HEK293T (cell line): ENCODE measurements at regions not wholly inside any gene's neighbourhood (a gene's known extent, or its start where the extent isn't known, plus 50 kb on each side); places are given as distances from the start of the nearest gene placed in this dataset.

Source experiments
- CTCF ChIA-PET: fragments of 350-600 bp; formaldehyde crosslinking; extraction: SDS; loops from one replicate; lab custom pipeline; 2021; ENCODE audit warnings: antibody characterized with exemption, inconsistent platforms; lab: Yijun Ruan, JAX
- POLR2A ChIA-PET: fragments of 350-600 bp; formaldehyde crosslinking; extraction: SDS; loops from one replicate; lab custom pipeline; 2020; ENCODE audit warnings: antibody characterized with exemption, inconsistent platforms; lab: Yijun Ruan, JAX
- DNase-seq: peaks from one replicate; pipeline ENCODE4 v3.0.0; 2012; ENCODE audit warnings: mixed read lengths; ENCODE audit errors: extremely low spot score
- ARNT ChIP-seq: fragments of 450-650 bp; IDR thresholded peaks from 2 replicates; pipeline ENCODE4 v1.6.1; 2017; ENCODE audit warnings: mild to moderate bottlenecking
- BHLHE40 ChIP-seq: fragments of 450-650 bp; IDR thresholded peaks from 2 replicates; pipeline ENCODE4 v1.6.1; 2016; ENCODE audit warnings: mild to moderate bottlenecking, moderate library complexity, borderline replicate concordance
- CTBP1 ChIP-seq: fragments of 450-650 bp; IDR thresholded peaks from 2 replicates; pipeline ENCODE4 v1.6.1; 2016; ENCODE audit warnings: borderline replicate concordance
- ELF4 ChIP-seq: fragments of 450-650 bp; IDR thresholded peaks from 2 replicates; pipeline ENCODE4 v1.6.1; 2017; ENCODE audit warnings: antibody characterized with exemption
- FOXA1 ChIP-seq: fragments of 450-650 bp; IDR thresholded peaks from 2 replicates; pipeline ENCODE4 v1.6.1; 2016; ENCODE audit warnings: mild to moderate bottlenecking
- FOXK2 ChIP-seq: fragments of 450-650 bp; IDR thresholded peaks from 2 replicates; pipeline ENCODE4 v1.6.1; 2016; ENCODE audit warnings: mild to moderate bottlenecking
- FOXM1 ChIP-seq: fragments of 450-650 bp; IDR thresholded peaks from 2 replicates; pipeline ENCODE4 v1.6.1; 2017; ENCODE audit warnings: mild to moderate bottlenecking, borderline replicate concordance
- HDGF ChIP-seq: fragments of 450-650 bp; IDR thresholded peaks from 2 replicates; pipeline ENCODE4 v1.6.1; 2017; ENCODE audit warnings: antibody characterized with exemption, borderline replicate concordance
- L3MBTL2 ChIP-seq: fragments of 450-650 bp; conservative IDR thresholded peaks from 2 replicates; pipeline ENCODE4 v1.6.1; 2016; ENCODE audit warnings: mild to moderate bottlenecking
- LEF1 ChIP-seq: fragments of 450-650 bp; IDR thresholded peaks from 2 replicates; pipeline ENCODE4 v1.6.1; 2017; ENCODE audit warnings: mild to moderate bottlenecking, borderline replicate concordance
- NFRKB ChIP-seq: fragments of 450-650 bp; IDR thresholded peaks from 2 replicates; pipeline ENCODE4 v1.6.1; 2016; ENCODE audit warnings: mild to moderate bottlenecking, moderate library complexity
- SP1 ChIP-seq: fragments of 450-650 bp; IDR thresholded peaks from 2 replicates; pipeline ENCODE4 v1.6.1; 2017
- SUZ12 ChIP-seq: fragments of 450-650 bp; IDR thresholded peaks from 2 replicates; pipeline ENCODE4 v1.6.1; 2016; ENCODE audit warnings: mild to moderate bottlenecking
- TARDBP ChIP-seq: fragments of 450-650 bp; IDR thresholded peaks from 2 replicates; pipeline ENCODE4 v1.6.1; 2016
- ZNF384 ChIP-seq: fragments of 450-650 bp; IDR thresholded peaks from 2 replicates; pipeline ENCODE4 v1.6.1; 2016
- TF ChIP-seq, protein P1 (sequence below): fragments of 450-650 bp; IDR thresholded peaks from 2 replicates; pipeline ENCODE4 v1.6.1; 2016

GRCh38 chr16:85235991-85236817, 123.9 kb upstream of the CIBAR2 start:
- CTCF ChIA-PET: interaction anchor here (0.6 to 1.1 kb wide), 2 partner anchors 17 to 209 kb away, joined by 3 read pairs; partner anchors contain the start of gene KIAA0513

DNA sequence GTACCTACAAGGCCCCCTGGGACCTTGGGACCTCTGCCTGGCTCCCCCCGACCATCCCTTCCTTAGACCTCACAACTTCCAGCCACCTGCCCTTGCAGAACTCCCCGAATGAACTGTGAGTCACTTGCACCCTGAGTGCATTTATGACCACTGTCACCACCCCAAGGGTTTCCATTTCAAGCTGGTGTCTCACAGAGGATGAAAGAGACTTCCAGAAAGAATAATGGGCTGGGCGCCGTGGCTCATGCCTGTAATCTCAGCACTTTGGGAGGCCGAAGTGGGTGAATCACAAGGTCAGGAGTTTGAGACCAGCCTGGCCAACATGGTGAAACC, 124.5 kb upstream of the CIBAR2 start:
- ChIA-PET CTCF (interaction anchor here (0.6 kb wide), 1 partner anchor 209 kb away, joined by 3 read pairs; the partner anchor contains the start of gene KIAA0513), POLR2A (interaction anchor here (1.0 kb wide), 1 partner anchor 62 kb away, joined by 3 read pairs; no protein-coding TSS in a partner anchor)
- no peak for TF ChIP-seq SP1
- TF ChIP-seq ELF4: no peak
- TF ChIP-seq FOXM1: no peak
- TF ChIP-seq FOXK2: no peak
- no peak for TF ChIP-seq ARNT
- no peak for TF ChIP-seq L3MBTL2
- no peak for TF ChIP-seq SUZ12
- no peak for TF ChIP-seq ZNF384
- no peak for TF ChIP-seq NFRKB
- TF ChIP-seq LEF1: no peak
- no peak for TF ChIP-seq FOXA1
- TF ChIP-seq HDGF: no peak
- TF ChIP-seq BHLHE40: no peak
- no peak for TF ChIP-seq TARDBP
- no peak for DNase-seq

More at GRCh38 chr16:85235991-85236817, 123.9 kb upstream of the CIBAR2 start:
- no peak for DNase-seq
- no peak for TF ChIP-seq ZNF384
- TF ChIP-seq BHLHE40: no peak
- TF ChIP-seq SP1: no peak
- TF ChIP-seq LEF1: no peak
- no peak for TF ChIP-seq TARDBP
- no peak for TF ChIP-seq HDGF
- TF ChIP-seq SUZ12: no peak
- no peak for TF ChIP-seq NFRKB
- TF ChIP-seq L3MBTL2: no peak
- TF ChIP-seq FOXM1: no peak
- TF ChIP-seq, protein P1, sequence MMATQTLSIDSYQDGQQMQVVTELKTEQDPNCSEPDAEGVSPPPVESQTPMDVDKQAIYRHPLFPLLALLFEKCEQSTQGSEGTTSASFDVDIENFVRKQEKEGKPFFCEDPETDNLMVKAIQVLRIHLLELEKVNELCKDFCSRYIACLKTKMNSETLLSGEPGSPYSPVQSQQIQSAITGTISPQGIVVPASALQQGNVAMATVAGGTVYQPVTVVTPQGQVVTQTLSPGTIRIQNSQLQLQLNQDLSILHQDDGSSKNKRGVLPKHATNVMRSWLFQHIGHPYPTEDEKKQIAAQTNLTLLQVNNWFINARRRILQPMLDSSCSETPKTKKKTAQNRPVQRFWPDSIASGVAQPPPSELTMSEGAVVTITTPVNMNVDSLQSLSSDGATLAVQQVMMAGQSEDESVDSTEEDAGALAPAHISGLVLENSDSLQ: no peak
- POLR2A ChIA-PET: interaction anchor here (1.0 to 1.8 kb wide), 2 partner anchors 61 to 65 kb away, joined by 3 to 5 read pairs; no protein-coding TSS in a partner anchor

DNA sequence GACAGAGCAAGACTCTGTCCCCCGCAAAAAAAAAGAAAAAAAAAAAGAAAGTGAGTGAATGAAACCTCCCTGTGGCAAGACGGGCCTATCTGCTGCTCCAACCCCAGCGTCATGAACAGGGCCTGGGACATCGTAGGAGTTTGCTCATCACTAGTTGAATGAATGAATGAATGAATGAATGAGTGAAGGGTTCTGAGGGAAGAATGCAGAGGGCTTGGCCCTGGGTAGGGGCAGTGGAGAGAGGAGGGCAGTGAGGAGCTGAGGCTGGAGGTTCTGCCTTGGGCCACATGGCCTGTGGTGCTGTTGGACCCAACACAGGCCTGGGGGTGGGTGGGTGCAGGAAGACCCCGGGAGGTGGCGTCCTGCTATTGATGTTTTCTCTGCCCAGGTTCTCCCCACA, 125.5 kb upstream of the CIBAR2 start:
- no peak for DNase-seq
- POLR2A ChIA-PET: no interaction called here
- TF ChIP-seq L3MBTL2: no peak
- no peak for TF ChIP-seq TARDBP
- no peak for TF ChIP-seq NFRKB
- no peak for TF ChIP-seq FOXM1
- no peak for TF ChIP-seq ARNT
- TF ChIP-seq FOXK2: no peak
- TF ChIP-seq SUZ12: no peak
- no peak for TF ChIP-seq ELF4
- TF ChIP-seq, protein P1: no peak
- no peak for TF ChIP-seq ZNF384
- no peak for TF ChIP-seq LEF1
- TF ChIP-seq BHLHE40: no peak
- no peak for TF ChIP-seq HDGF
- no peak for TF ChIP-seq SP1
- TF ChIP-seq CTBP1: no peak
- TF ChIP-seq FOXA1: no peak
- CTCF ChIA-PET: no interaction called here

- ChIA-PET POLR2A (no interaction called here), CTCF (no interaction called here)
- TF ChIP-seq, protein P1: no peak
- TF ChIP-seq FOXM1 (no peak), LEF1 (no peak), BHLHE40 (no peak), SUZ12 (no peak)
- no peak for DNase-seq
These were observed 126.0 kb upstream of the CIBAR2 start for GRCh38 chr16:85238233-85238647.

DNA sequence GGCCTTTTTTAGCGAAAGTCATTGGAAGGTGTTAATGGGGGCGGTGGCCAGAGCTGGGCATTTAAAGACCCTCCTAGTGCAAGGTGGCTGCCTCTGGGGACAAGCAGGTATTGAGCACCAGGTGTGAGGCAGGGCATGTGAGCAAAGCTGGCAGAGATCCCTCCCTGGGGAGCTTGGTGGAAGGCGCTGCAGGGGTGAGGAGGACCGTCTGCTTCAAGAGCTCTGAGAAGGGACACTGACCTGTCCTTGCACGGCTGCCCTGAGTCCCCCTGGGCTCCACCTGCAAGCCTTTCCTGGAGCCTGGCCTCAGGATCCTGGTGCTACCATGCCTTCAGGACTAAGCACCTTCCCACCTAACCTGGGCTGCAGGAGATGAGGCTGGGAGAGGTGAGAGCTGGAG, 127.0 kb upstream of the CIBAR2 start:
- ChIA-PET CTCF (interaction anchor here (0.8 kb wide), 1 partner anchor 67 kb away, joined by 3 read pairs; no protein-coding TSS in a partner anchor), POLR2A (no interaction called here)
- TF ChIP-seq HDGF (no peak), L3MBTL2 (no peak), FOXM1 (no peak), NFRKB (no peak), TARDBP (no peak), BHLHE40 (no peak), LEF1 (no peak), FOXA1 (no peak), ELF4 (no peak), FOXK2 (no peak), SUZ12 (no peak), CTBP1 (no peak)
- TF ChIP-seq, protein P1: no peak
- no peak for DNase-seq

DNA sequence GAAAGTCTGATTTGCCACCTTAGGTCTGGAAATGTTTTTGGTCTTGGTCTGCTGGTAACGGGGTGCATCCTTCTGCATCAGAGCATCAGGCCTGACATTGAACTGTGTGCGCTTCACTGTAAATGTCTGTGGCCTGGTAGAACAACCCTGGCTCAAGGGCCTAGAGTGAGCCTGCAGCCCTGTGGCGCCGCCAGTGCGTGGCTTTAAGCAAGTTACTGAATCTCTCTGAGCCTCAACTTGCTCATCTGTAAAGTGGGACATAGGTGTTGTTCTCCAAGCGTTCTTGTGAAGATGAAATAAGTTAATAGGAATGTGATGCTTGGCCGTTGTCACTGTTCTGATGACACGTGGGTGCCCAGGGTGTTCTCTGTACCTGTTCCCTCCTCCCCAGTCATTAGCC, 127.6 kb upstream of the CIBAR2 start:
- no peak for DNase-seq
- POLR2A ChIA-PET: no interaction called here
- CTCF ChIA-PET: interaction anchor here (0.5 to 0.8 kb wide), 2 partner anchors 68 to 1428 kb away, joined by 3 read pairs; no protein-coding TSS in a partner anchor
- no peak for TF ChIP-seq ARNT
- TF ChIP-seq FOXA1: no peak
- no peak for TF ChIP-seq SP1
- TF ChIP-seq BHLHE40: no peak
- TF ChIP-seq, protein P1: no peak
- no peak for TF ChIP-seq HDGF
- TF ChIP-seq LEF1: no peak
- TF ChIP-seq CTBP1: no peak
- TF ChIP-seq ELF4: no peak
- TF ChIP-seq ZNF384: no peak
- TF ChIP-seq TARDBP: no peak
- TF ChIP-seq SUZ12: no peak
- no peak for TF ChIP-seq FOXK2
- no peak for TF ChIP-seq NFRKB
